Keratinocyte (primary cell): ENCODE measurements at regions not wholly inside any gene's neighbourhood (a gene's known extent, or its start where the extent isn't known, plus 50 kb on each side); places are given as distances from the start of the nearest gene placed in this dataset.

ENCODE experiments used
- DNase-seq: peaks from one replicate; pipeline ENCODE4 v3.0.0-alpha.2; 2011; ENCODE audit warnings: low read depth, missing footprints, low spot score
- FAIRE-seq: peaks from 2 replicates; lab custom pipeline; 2011; peaks lifted over from hg19 to GRCh38; lab: Jason Lieb, UNC
- H2AFZ ChIP-seq: 2 replicates; pipeline ENCODE4 v1.6.0; 2012; ENCODE audit warnings: low read length, control low read depth, inconsistent platforms; ENCODE audit not compliant: control insufficient read depth
- H3K27ac ChIP-seq: 2 replicates; pipeline ENCODE4 v1.5.1; 2011; ENCODE audit warnings: low read length; ENCODE audit not compliant: control insufficient read depth, insufficient read depth
- H3K27me3 ChIP-seq: 3 replicates; pipeline ENCODE4 v1.6.0; 2011; ENCODE audit warnings: low read length; ENCODE audit not compliant: control insufficient read depth, insufficient read depth; ENCODE audit errors: extremely low read depth
- H3K36me3 ChIP-seq, 2 experiments: 2 replicates in 1 of 2; 3 replicates in 1 of 2; pipeline ENCODE4 v1.5.1; 2011; ENCODE audit warnings: low read length in 2 of 2, mild to moderate bottlenecking in 1 of 2; ENCODE audit not compliant: control insufficient read depth in 2 of 2, insufficient read depth in 2 of 2; ENCODE audit errors: extremely low read depth in 1 of 2
- H3K4me1 ChIP-seq: 3 replicates; pipeline ENCODE4 v1.5.1; 2011; ENCODE audit warnings: low read length; ENCODE audit not compliant: control insufficient read depth, insufficient read depth; ENCODE audit errors: extremely low read depth
- H3K4me2 ChIP-seq: 3 replicates; pipeline ENCODE4 v1.6.0; 2011; ENCODE audit warnings: low read depth, low read length; ENCODE audit not compliant: control insufficient read depth, insufficient read depth; ENCODE audit errors: extremely low read depth
- H3K4me3 ChIP-seq, 3 experiments: fragments of 200-600 bp in 1 of 3; sonication (generic) in 1 of 3; 2 replicates in 2 of 3; 3 replicates in 1 of 3; pipeline ENCODE4 v1.5.1; 2011 to 2016; ENCODE audit warnings: low read length in 3 of 3, mild to moderate bottlenecking in 3 of 3, control low read depth in 2 of 3, inconsistent platforms in 1 of 3, low read depth in 1 of 3, mixed read lengths in 1 of 3, mixed run types in 1 of 3, moderate library complexity in 1 of 3; ENCODE audit not compliant: control insufficient read depth in 2 of 3, insufficient read depth in 2 of 3; ENCODE audit errors: extremely low read depth in 1 of 3
- H3K79me2 ChIP-seq: 2 replicates; pipeline ENCODE4 v1.6.0; 2012; ENCODE audit warnings: low read length; ENCODE audit not compliant: control insufficient read depth, insufficient read depth
- H3K9ac ChIP-seq: 3 replicates; pipeline ENCODE4 v1.6.0; 2011; ENCODE audit warnings: low read length; ENCODE audit not compliant: control insufficient read depth, insufficient read depth; ENCODE audit errors: extremely low read depth
- H3K9me1 ChIP-seq: 3 replicates; pipeline ENCODE4 v1.6.0; 2011; ENCODE audit warnings: low read length; ENCODE audit not compliant: control insufficient read depth, insufficient read depth; ENCODE audit errors: extremely low read depth
- H3K9me3 ChIP-seq: 2 replicates; pipeline ENCODE4 v1.5.1; 2012; ENCODE audit warnings: low read depth, low read length; ENCODE audit not compliant: control insufficient read depth
- H4K20me1 ChIP-seq: 3 replicates; pipeline ENCODE4 v1.6.0; 2011; ENCODE audit warnings: low read length; ENCODE audit not compliant: control insufficient read depth, insufficient read depth; ENCODE audit errors: extremely low read depth
- EZH2 ChIP-seq: IDR thresholded peaks from one replicate; pipeline ENCODE4 v1.6.1; 2012; ENCODE audit warnings: inconsistent platforms, mild to moderate bottlenecking, low read length, moderate library complexity
- dilution Hi-C: fragments of 300-500 bp; cut with MboI; formaldehyde crosslinking; loops from one replicate; pipeline ENCODE4 v1.7.0; 2020; ENCODE audit warnings: low sequenced_read_pairs; ENCODE audit not compliant: extremely low pct_ligation_motif_present
- TF ChIP-seq, protein P1 (sequence below), 3 experiments: IDR thresholded peaks in 1 of 3; conservative IDR thresholded peaks in 1 of 3; optimal IDR thresholded peaks in 1 of 3; 2 replicates in 2 of 3; 3 replicates in 1 of 3; pipeline versions ENCODE3 to v1.5.1; 2011; ENCODE audit warnings: low read length in 3 of 3, mild to moderate bottlenecking in 3 of 3, moderate library complexity in 2 of 3, control low read depth in 1 of 3, inconsistent platforms in 1 of 3; ENCODE audit not compliant: insufficient read depth in 2 of 3; ENCODE audit errors: extremely low read depth in 1 of 3

DNA sequence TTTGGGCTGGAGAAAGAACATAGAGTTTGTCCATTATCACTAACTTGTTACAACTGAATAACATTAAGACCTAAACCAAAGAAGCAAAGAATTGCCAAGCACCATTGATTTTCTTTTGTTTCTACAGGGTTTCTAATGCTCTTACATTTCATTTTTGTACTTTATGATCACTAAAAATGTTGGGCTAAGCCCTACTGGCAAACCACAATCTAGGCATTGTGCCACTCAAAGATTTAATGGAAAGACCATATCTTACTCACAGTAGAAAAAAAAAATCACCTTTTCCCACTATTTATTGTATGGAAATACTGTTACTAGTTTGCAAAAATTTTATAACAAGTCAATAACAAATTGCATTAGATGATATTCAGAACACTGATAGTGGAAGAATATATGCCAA is 447.4 kb upstream of the PKDCC start:
- H3K27me3 ChIP-seq, result no peaks in the 10 kb centered on the region
- no peaks in the 10 kb centered on the region for H3K9me3 ChIP-seq
- H3K4me1 ChIP-seq, result no peaks in the 10 kb centered on the region
- TF ChIP-seq EZH2, result no peak
- TF ChIP-seq, protein P1, sequence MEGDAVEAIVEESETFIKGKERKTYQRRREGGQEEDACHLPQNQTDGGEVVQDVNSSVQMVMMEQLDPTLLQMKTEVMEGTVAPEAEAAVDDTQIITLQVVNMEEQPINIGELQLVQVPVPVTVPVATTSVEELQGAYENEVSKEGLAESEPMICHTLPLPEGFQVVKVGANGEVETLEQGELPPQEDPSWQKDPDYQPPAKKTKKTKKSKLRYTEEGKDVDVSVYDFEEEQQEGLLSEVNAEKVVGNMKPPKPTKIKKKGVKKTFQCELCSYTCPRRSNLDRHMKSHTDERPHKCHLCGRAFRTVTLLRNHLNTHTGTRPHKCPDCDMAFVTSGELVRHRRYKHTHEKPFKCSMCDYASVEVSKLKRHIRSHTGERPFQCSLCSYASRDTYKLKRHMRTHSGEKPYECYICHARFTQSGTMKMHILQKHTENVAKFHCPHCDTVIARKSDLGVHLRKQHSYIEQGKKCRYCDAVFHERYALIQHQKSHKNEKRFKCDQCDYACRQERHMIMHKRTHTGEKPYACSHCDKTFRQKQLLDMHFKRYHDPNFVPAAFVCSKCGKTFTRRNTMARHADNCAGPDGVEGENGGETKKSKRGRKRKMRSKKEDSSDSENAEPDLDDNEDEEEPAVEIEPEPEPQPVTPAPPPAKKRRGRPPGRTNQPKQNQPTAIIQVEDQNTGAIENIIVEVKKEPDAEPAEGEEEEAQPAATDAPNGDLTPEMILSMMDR (optimal IDR thresholded peaks at IDR 0.05 in 1 of 3, IDR thresholded peaks at IDR 0.05 in 1 of 3, conservative IDR thresholded peaks at IDR 0.05 in 1 of 3; ENCODE audit: extremely low read depth in 1 of 3, insufficient read depth in 2 of 3, low read length in 3 of 3), result no peak
- H3K4me3 ChIP-seq, result no peak overlapping the region
- H2AFZ ChIP-seq, result no peak overlapping the region
- dilution Hi-C loops, result no loop called here
- no peak for DNase-seq
- no peak overlapping the region for H3K9ac ChIP-seq
- H3K36me3 ChIP-seq, result no peaks in the 10 kb centered on the region
- no peaks in the 10 kb centered on the region for H3K9me1 ChIP-seq
- H3K27ac ChIP-seq, result no peak overlapping the region
- no peaks in the 10 kb centered on the region for H3K79me2 ChIP-seq
- H4K20me1 ChIP-seq, result no peaks in the 10 kb centered on the region
- no peak for FAIRE-seq
- H3K4me2 ChIP-seq, result no peak overlapping the region

DNA sequence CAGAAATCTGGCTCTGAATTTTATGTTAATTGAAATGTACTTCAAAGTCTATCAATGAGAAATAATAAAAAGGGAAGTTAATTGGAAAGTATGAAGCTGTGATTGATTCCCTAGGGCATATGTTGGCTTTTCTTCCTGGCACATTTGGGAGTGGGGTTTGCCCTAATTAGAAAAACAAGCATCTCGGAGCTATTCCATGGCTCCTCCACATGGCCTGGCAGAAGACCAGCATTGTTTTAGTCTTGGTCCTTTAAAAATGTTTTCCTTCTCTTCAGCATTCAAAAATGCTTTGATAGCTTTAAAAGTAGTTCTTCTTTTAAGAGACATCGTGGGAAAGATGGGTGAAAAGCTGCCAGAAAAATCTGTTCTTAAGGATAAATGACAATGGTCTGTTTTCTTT is 445.5 kb upstream of the PKDCC start:
- H3K9me3 ChIP-seq, result no peaks in the 10 kb centered on the region
- H3K4me3 ChIP-seq, result no peak overlapping the region
- H4K20me1 ChIP-seq, result no peaks in the 10 kb centered on the region
- no peak overlapping the region for H3K9ac ChIP-seq
- no peaks in the 10 kb centered on the region for H3K4me1 ChIP-seq
- FAIRE-seq (no peak), DNase-seq (no peak)
- dilution Hi-C loops, result no loop called here
- no peaks in the 10 kb centered on the region for H3K27me3 ChIP-seq
- H3K36me3 ChIP-seq, result no peaks in the 10 kb centered on the region
- no peaks in the 10 kb centered on the region for H3K79me2 ChIP-seq
- no peak overlapping the region for H2AFZ ChIP-seq
- H3K27ac ChIP-seq, result no peak overlapping the region
- H3K9me1 ChIP-seq, result no peaks in the 10 kb centered on the region
- no peak overlapping the region for H3K4me2 ChIP-seq
- TF ChIP-seq, protein P1 (optimal IDR thresholded peaks at IDR 0.05 in 1 of 3, IDR thresholded peaks at IDR 0.05 in 1 of 3, conservative IDR thresholded peaks at IDR 0.05 in 1 of 3; ENCODE audit: extremely low read depth in 1 of 3, insufficient read depth in 2 of 3, low read length in 3 of 3), result no peak
- no peak for TF ChIP-seq EZH2
